K562 (cell line): ENCODE measurements at regions not wholly inside any gene's neighbourhood (a gene's known extent, or its start where the extent isn't known, plus 50 kb on each side); places are given as distances from the start of the nearest gene placed in this dataset.

Experiments used
- ATAC-seq: fragments of 200-7000 bp; cut with Tn5 transposase; 3 replicates; pipeline ENCODE4 v1.9.1; 2020; ENCODE audit warnings: moderate library complexity
- BruUV-seq: library from RNA; stranded (reverse); fragments of 400-500 nt; replicated peaks from 2 replicates; lab custom pipeline; 2021; lab: Mats Ljungman, UMichigan
- CTCF ChIA-PET: fragments of 300-600 bp; formaldehyde crosslinking; extraction: SDS; loops from one replicate; lab custom pipeline; 2021; ENCODE audit warnings: low intra/inter-chr PET ratio; lab: Yijun Ruan, JAX
- POLR2A ChIA-PET: fragments of 300-600, 350-650 bp; sonication (Branson Sonifier 250); formaldehyde crosslinking; extraction: SDS; loops from one replicate; lab custom pipeline; 2021; ENCODE audit warnings: antibody characterized with exemption, inconsistent platforms; lab: Yijun Ruan, JAX
- DNase-seq, 4 experiments: peaks; one replicate each; pipeline versions ENCODE4 v3.0.0 to v3.0.0-alpha.2; 2011 to 2018; ENCODE audit warnings: low spot score in 3 of 4, mixed read lengths in 3 of 4; ENCODE audit errors: extremely low read depth in 1 of 4
- FAIRE-seq: peaks from 2 replicates; lab custom pipeline; 2011; peaks lifted over from hg19 to GRCh38; lab: Jason Lieb, UNC
- H2AFZ ChIP-seq: 2 replicates; pipeline ENCODE4 v1.6.0; 2011; ENCODE audit warnings: low read depth, low read length, control low read depth, inconsistent platforms
- H3K27ac ChIP-seq: fragments of 200-600 bp; 3 replicates; pipeline ENCODE4 v1.8.0; 2011; ENCODE audit warnings: low read depth, mild to moderate bottlenecking, control low read depth, inconsistent platforms, low read length, moderate library complexity, mixed read lengths; ENCODE audit errors: extremely low read depth
- H3K27me3 ChIP-seq, 2 experiments: fragments of 300-600 bp in 1 of 2; 2 replicates in 1 of 2; 3 replicates in 1 of 2; pipeline versions ENCODE4 v1.6.0 to v1.8.0; 2011; ENCODE audit warnings: inconsistent platforms in 2 of 2, low read length in 2 of 2, mild to moderate bottlenecking in 1 of 2, mixed read lengths in 1 of 2, moderate library complexity in 1 of 2; ENCODE audit not compliant: control insufficient read depth in 2 of 2, insufficient read depth in 2 of 2
- H3K36me3 ChIP-seq: fragments of 300-600 bp; 3 replicates; pipeline ENCODE4 v1.8.0; 2011; ENCODE audit warnings: mild to moderate bottlenecking, low read length, inconsistent platforms; ENCODE audit not compliant: control insufficient read depth, insufficient read depth
- H3K4me1 ChIP-seq, 2 experiments: fragments of 200-600 bp in 1 of 2; replicated peaks in 1 of 2; 2 replicates in 1 of 2; 3 replicates in 1 of 2; pipeline versions ENCODE4 v1.5.1 to v1.8.0; 2011; ENCODE audit warnings: inconsistent platforms in 2 of 2, low read length in 2 of 2, mild to moderate bottlenecking in 1 of 2, mixed read lengths in 1 of 2, moderate library complexity in 1 of 2; ENCODE audit not compliant: control insufficient read depth in 2 of 2, insufficient read depth in 2 of 2
- H3K4me2 ChIP-seq: 2 replicates; pipeline ENCODE4 v1.6.1; 2011; ENCODE audit warnings: low read length, control low read depth, inconsistent platforms, mixed read lengths; ENCODE audit not compliant: insufficient read depth
- H3K4me3 ChIP-seq: fragments of 200-600 bp; sonication (generic), shearing (Covaris generic); 2 replicates; pipeline ENCODE4 v1.5.1; 2016; ENCODE audit warnings: control low read depth, inconsistent platforms
- H3K79me2 ChIP-seq: fragments of 200-600 bp; 3 replicates; pipeline ENCODE4 v1.8.0; 2011; ENCODE audit warnings: low read length, inconsistent platforms; ENCODE audit not compliant: control insufficient read depth, insufficient read depth
- H3K9ac ChIP-seq, 2 experiments: 2 replicates each; pipeline versions ENCODE4 v1.6.0 to v1.6.1; 2011; ENCODE audit warnings: low read depth in 2 of 2, low read length in 2 of 2, control low read depth in 1 of 2, inconsistent platforms in 1 of 2, mild to moderate bottlenecking in 1 of 2, mixed read lengths in 1 of 2; ENCODE audit not compliant: insufficient read depth in 1 of 2
- H3K9me1 ChIP-seq: one replicate; pipeline ENCODE4 v1.6.0; 2011; ENCODE audit warnings: inconsistent platforms, mild to moderate bottlenecking, low read length, moderate library complexity; ENCODE audit not compliant: control insufficient read depth, insufficient read depth
- H3K9me3 ChIP-seq: replicated peaks from 2 replicates; pipeline ENCODE4 v1.5.1; 2011; ENCODE audit warnings: low read depth, low read length, inconsistent platforms; ENCODE audit not compliant: control insufficient read depth, insufficient read depth
- H4K20me1 ChIP-seq: replicated peaks from 2 replicates; pipeline ENCODE4 v1.6.1; 2011; ENCODE audit warnings: low read length, inconsistent platforms, mixed read lengths; ENCODE audit not compliant: control insufficient read depth, insufficient read depth
- BCLAF1 ChIP-seq, 2 experiments: fragments of 450-650 bp in 1 of 2; IDR thresholded peaks; 2 replicates each; pipeline ENCODE4 v1.6.1; 2011 to 2017; ENCODE audit warnings: low read depth in 2 of 2, antibody characterized with exemption in 1 of 2, borderline replicate concordance in 1 of 2, low read length in 1 of 2, mild to moderate bottlenecking in 1 of 2, mixed read lengths in 1 of 2; ENCODE audit not compliant: control insufficient read depth in 1 of 2
- COPS2 ChIP-seq: fragments of 450-650 bp; conservative IDR thresholded peaks from 2 replicates; pipeline ENCODE4 v1.6.1; 2016; ENCODE audit warnings: mild to moderate bottlenecking, moderate library complexity
- DACH1 ChIP-seq: fragments of 450-650 bp; IDR thresholded peaks from 2 replicates; pipeline ENCODE4 v1.6.1; 2018; ENCODE audit not compliant: partially characterized antibody
- TRIM24 ChIP-seq, 2 experiments: fragments of 450-650 bp; IDR thresholded peaks; 2 replicates each; pipeline ENCODE4 v1.6.1; 2016
- ZNF830 ChIP-seq: fragments of 250-450 bp; sonication (Bioruptor Pico); IDR thresholded peaks from 2 replicates; pipeline ENCODE4 v1.5.0; 2021; ENCODE audit warnings: mild to moderate bottlenecking
- WGBS: fragments of 100-300 bp; shearing (Covaris generic); methylation state at CpG from one replicate; pipeline ENCODE4 v1.1.6; 2016; ENCODE audit warnings: low coverage, mixed read lengths; ENCODE audit not compliant: insufficient coverage; ENCODE audit errors: missing lambda C conversion rate; 5-methylcytosine and 5-hydroxymethylcytosine counted together
- in situ Hi-C: fragments of 300-500 bp; cut with MboI; formaldehyde crosslinking; loops from 4 replicates; pipeline ENCODE4 v1.15.0; 2018; ENCODE audit warnings: inconsistent platforms, mixed read lengths
- intact Hi-C: fragments of 100-400 bp; cut with micrococcal nuclease; formaldehyde crosslinking; loops from 2 replicates; pipeline ENCODE4 v1.14.2; 2022

GRCh38 chr4:163590619-163591264 is 96.3 kb downstream of the TMA16 start:
- no peak for FAIRE-seq
- Histone ChIP-seq H3K27ac (no peak overlapping the region), H4K20me1 (no peaks in the 10 kb centered on the region), H2AFZ (no peak overlapping the region), H3K36me3 (no peaks in the 10 kb centered on the region), H3K4me2 (no peak overlapping the region), H3K9me3 (no peaks in the 10 kb centered on the region), H3K9ac (no peak overlapping the region), H3K27me3 (no peaks in the 10 kb centered on the region), H3K4me3 (no peak overlapping the region), H3K4me1 (no peaks in the 10 kb centered on the region), H3K79me2 (no peaks in the 10 kb centered on the region), H3K9me1 (no peaks in the 10 kb centered on the region)
- intact Hi-C loops (no loop called here), in situ Hi-C loops (no loop called here)
- DNase-seq: no peak
- TF ChIP-seq COPS2 (no peak), TRIM24 (IDR thresholded peaks at IDR 0.05) (no peak), ZNF830 (no peak), DACH1 (peak; percentile 94), BCLAF1 (IDR thresholded peaks at IDR 0.05; ENCODE audit: borderline replicate concordance in 1 of 2, control insufficient read depth in 1 of 2, low read depth in 2 of 2, low read length in 1 of 2) (no peak)
- no TSS peak for BruUV-seq
- ChIA-PET CTCF (no interaction called here), POLR2A (no interaction called here)
- ATAC-seq: no peak
- WGBS: 3% methylated on average over 5 of the region's 5 CpGs
